Thymus (tissue), 11 donors: ENCODE measurements at regions not wholly inside any gene's neighbourhood (a gene's known extent, or its start where the extent isn't known, plus 50 kb on each side); places are given as distances from the start of the nearest gene placed in this dataset.

ENCODE experiments used
- DNase-seq, 9 donors: peaks; one replicate each; pipeline ENCODE4 v3.0.0-alpha.2; 2013; ENCODE audit warnings: low spot score in 9 of 9, low read depth in 6 of 9, missing footprints in 1 of 9
- H3K27ac ChIP-seq, 2 donors: one replicate each; pipeline ENCODE4 v1.5.1; 2013; ENCODE audit warnings: control low read depth in 1 of 2, low read depth in 1 of 2, low read length in 1 of 2, mild to moderate bottlenecking in 1 of 2, moderate library complexity in 1 of 2
- H3K27me3 ChIP-seq, 2 donors: one replicate each; pipeline ENCODE4 v1.5.1; 2013; ENCODE audit warnings: low read length in 1 of 2; ENCODE audit not compliant: control insufficient read depth in 2 of 2, insufficient read depth in 1 of 2
- H3K36me3 ChIP-seq, 2 donors: one replicate each; pipeline ENCODE4 v1.5.1; 2013; ENCODE audit warnings: low read length in 1 of 2, mild to moderate bottlenecking in 1 of 2, moderate library complexity in 1 of 2; ENCODE audit not compliant: control insufficient read depth in 2 of 2, insufficient read depth in 2 of 2
- H3K4me1 ChIP-seq, 2 donors: one replicate each; pipeline ENCODE4 v1.5.1; 2013; ENCODE audit warnings: low read length in 2 of 2; ENCODE audit not compliant: control insufficient read depth in 2 of 2, insufficient read depth in 2 of 2
- H3K4me3 ChIP-seq, 2 donors: one replicate each; pipeline ENCODE4 v1.5.1; 2013; ENCODE audit warnings: low read length in 2 of 2, control low read depth in 1 of 2, mild to moderate bottlenecking in 1 of 2
- H3K9me3 ChIP-seq, 2 donors: one replicate each; pipeline ENCODE4 v1.5.1; 2013; ENCODE audit warnings: low read length in 1 of 2, mild to moderate bottlenecking in 1 of 2; ENCODE audit not compliant: control insufficient read depth in 2 of 2, insufficient read depth in 1 of 2
- WGBS: extraction: QIAGEN DNeasy Blood & Tissue Kit; methylation state at CpG from one replicate; pipeline ENCODE4 v1.1.7; 2013; 5-methylcytosine and 5-hydroxymethylcytosine counted together
- donor health status: healthy.

- DNase-seq: no peak
- Histone ChIP-seq H3K27ac (no peak overlapping the region), H3K4me1 (no peaks in the 10 kb centered on the region), H3K9me3 (no peaks in the 10 kb centered on the region), H3K27me3 (no peaks in the 10 kb centered on the region), H3K36me3 (no peaks in the 10 kb centered on the region), H3K4me3 (no peak overlapping the region)
- 96% methylated on average over 2 of the region's 2 CpGs for WGBS
These were observed 220.4 kb upstream of the ADGRL4 start for GRCh38 chr1:79226963-79227362.

DNA sequence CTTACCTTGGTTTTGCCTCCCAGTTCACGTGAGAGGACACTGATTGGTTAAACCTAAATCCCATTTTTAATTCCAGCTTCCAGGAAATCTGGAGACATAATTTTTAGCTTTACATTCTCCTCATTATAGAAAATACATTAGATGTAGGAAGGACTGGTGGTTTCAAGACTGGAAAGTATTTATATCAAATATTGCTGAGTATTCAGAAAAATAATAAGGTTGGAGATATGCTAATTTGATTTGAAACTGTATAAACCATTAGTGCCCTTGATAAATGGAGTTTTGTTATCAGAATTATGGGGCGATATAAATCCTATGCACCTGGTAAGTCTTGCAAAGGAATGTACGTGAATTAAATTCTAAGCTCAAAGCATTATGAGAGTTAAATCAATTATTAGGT, 218.0 kb upstream of the ADGRL4 start:
- Histone ChIP-seq H3K4me1 (no peaks in the 10 kb centered on the region), H3K27ac (no peak overlapping the region), H3K9me3 (peaks cover 0 to 7% of the 10 kb centered on the region in 2 donors), H3K36me3 (no peaks in the 10 kb centered on the region), H3K4me3 (no peak overlapping the region), H3K27me3 (no peaks in the 10 kb centered on the region)
- 91% methylated on average over 3 of the region's 3 CpGs for WGBS
- no peak for DNase-seq

GRCh38 chr1:79220509-79220908, 214.0 kb upstream of the ADGRL4 start:
- Histone ChIP-seq H3K4me1 (no peaks in the 10 kb centered on the region), H3K27me3 (no peaks in the 10 kb centered on the region), H3K4me3 (no peak overlapping the region), H3K36me3 (no peaks in the 10 kb centered on the region), H3K9me3 (peaks cover 0 to 7% of the 10 kb centered on the region in 2 donors), H3K27ac (no peak overlapping the region)
- DNase-seq: no peak
- 90% methylated on average over 2 of the region's 2 CpGs for WGBS

DNA sequence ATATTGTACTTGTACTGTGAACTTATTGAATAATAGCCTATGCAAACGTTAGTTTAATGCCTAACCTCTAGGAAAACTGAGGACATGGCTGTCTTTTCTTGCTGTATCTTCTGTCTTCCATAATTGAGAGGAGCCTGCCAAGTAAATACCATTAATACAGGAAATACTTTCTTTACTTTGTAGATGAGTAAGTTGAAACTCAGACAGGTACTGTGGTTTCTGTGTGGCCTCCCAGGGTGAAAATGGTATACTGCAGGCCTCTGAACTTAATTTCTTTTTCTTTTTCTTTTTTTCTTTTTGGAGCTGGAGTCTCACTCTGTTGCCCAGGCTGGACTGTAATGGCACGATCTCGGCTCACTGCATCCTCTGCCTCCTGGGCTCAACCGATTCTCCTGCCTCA, 208.8 kb upstream of the ADGRL4 start:
- DNase-seq: no peak
- Histone ChIP-seq H3K4me1 (no peaks in the 10 kb centered on the region), H3K27ac (no peak overlapping the region), H3K36me3 (no peaks in the 10 kb centered on the region), H3K27me3 (no peaks in the 10 kb centered on the region), H3K4me3 (no peak overlapping the region), H3K9me3 (no peaks in the 10 kb centered on the region)
- WGBS: 92% methylated on average over 4 of the region's 4 CpGs

DNA sequence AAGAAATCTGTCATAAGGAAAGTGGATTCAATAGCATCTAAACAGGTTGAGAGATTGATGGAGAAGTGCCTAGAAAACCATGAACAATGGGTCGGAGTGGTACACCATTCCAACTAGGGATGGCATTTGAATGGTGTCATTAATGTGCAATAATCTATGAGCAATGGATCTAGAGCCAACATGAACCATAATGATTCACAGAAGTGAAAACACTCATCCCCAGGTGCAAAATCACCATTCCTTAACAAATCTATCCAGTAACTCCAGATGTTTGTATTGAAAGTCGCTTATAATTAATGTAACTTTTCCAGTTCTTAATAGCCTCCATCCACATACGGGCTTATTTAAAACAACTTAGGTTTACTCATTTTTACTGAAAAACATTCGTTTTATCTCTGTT, 201.3 kb upstream of the ADGRL4 start:
- no peak overlapping the region for H3K27ac ChIP-seq
- DNase-seq: no peak
- no peaks in the 10 kb centered on the region for H3K4me1 ChIP-seq
- no peaks in the 10 kb centered on the region for H3K9me3 ChIP-seq
- no peak overlapping the region for H3K4me3 ChIP-seq
- WGBS: 93% methylated on average over 4 of the region's 4 CpGs
- H3K27me3 ChIP-seq: no peaks in the 10 kb centered on the region
- no peaks in the 10 kb centered on the region for H3K36me3 ChIP-seq

GRCh38 chr1:79207331-79207730, 200.8 kb upstream of the ADGRL4 start:
- Histone ChIP-seq H3K9me3 (no peaks in the 10 kb centered on the region), H3K27me3 (no peaks in the 10 kb centered on the region), H3K36me3 (no peaks in the 10 kb centered on the region), H3K4me1 (no peaks in the 10 kb centered on the region), H3K27ac (no peak overlapping the region), H3K4me3 (no peak overlapping the region)
- WGBS: 93% methylated on average over 5 of the region's 5 CpGs
- no peak for DNase-seq

GRCh38 chr1:79204779-79205479, 198.4 kb upstream of the ADGRL4 start:
- no peaks in the 10 kb centered on the region for H3K9me3 ChIP-seq
- no peak for DNase-seq
- no peak overlapping the region for H3K27ac ChIP-seq
- 85% methylated on average over 4 of the region's 4 CpGs for WGBS
- H3K36me3 ChIP-seq: no peaks in the 10 kb centered on the region
- no peaks in the 10 kb centered on the region for H3K4me1 ChIP-seq
- H3K4me3 ChIP-seq: no peak overlapping the region
- H3K27me3 ChIP-seq: no peaks in the 10 kb centered on the region

GRCh38 chr1:79198832-79199231, 192.3 kb upstream of the ADGRL4 start:
- Histone ChIP-seq H3K9me3 (no peaks in the 10 kb centered on the region), H3K4me3 (no peak overlapping the region), H3K27me3 (no peaks in the 10 kb centered on the region), H3K4me1 (no peaks in the 10 kb centered on the region), H3K36me3 (no peaks in the 10 kb centered on the region), H3K27ac (no peak overlapping the region)
- DNase-seq: no peak
- WGBS: 94% methylated on average over 2 of the region's 2 CpGs

- H3K27me3 ChIP-seq: no peaks in the 10 kb centered on the region
- 89% methylated on average over 2 of the region's 2 CpGs for WGBS
- DNase-seq: peak in 2 of 9 donors; percentile 1 to 9
- no peaks in the 10 kb centered on the region for H3K9me3 ChIP-seq
- no peak overlapping the region for H3K27ac ChIP-seq
- no peak overlapping the region for H3K4me3 ChIP-seq
- no peaks in the 10 kb centered on the region for H3K36me3 ChIP-seq
- H3K4me1 ChIP-seq: peaks cover 3% of the 10 kb centered on the region in 2 donors
These were observed 190.9 kb upstream of the ADGRL4 start for GRCh38 chr1:79197421-79197820.
